WTC11 (cell line): ENCODE measurements at regions not wholly inside any gene's neighbourhood (a gene's known extent, or its start where the extent isn't known, plus 50 kb on each side); places are given as distances from the start of the nearest gene placed in this dataset.

Experiments used
- CREB1 ChIP-seq: sonication (generic); formaldehyde crosslinking; IDR thresholded peaks from 2 replicates; pipeline ENCODE4 v1.8.0; 2023; ENCODE audit warnings: mild to moderate bottlenecking, missing genetic modification reagents
- ESRRA ChIP-seq: sonication (generic); formaldehyde crosslinking; IDR thresholded peaks from 2 replicates; pipeline ENCODE4 v1.8.1; 2022; ENCODE audit warnings: mild to moderate bottlenecking, missing genetic modification reagents, borderline replicate concordance
- GABPB1 ChIP-seq: sonication (generic); formaldehyde crosslinking; IDR thresholded peaks from 2 replicates; pipeline ENCODE4 v1.8.1; 2023; ENCODE audit warnings: mild to moderate bottlenecking, missing genetic modification reagents
- JUN ChIP-seq: sonication (generic); formaldehyde crosslinking; IDR thresholded peaks from 2 replicates; pipeline ENCODE4 v1.8.0; 2023; ENCODE audit warnings: mild to moderate bottlenecking, missing genetic modification reagents
- NFYB ChIP-seq: sonication (generic); formaldehyde crosslinking; conservative IDR thresholded peaks from 2 replicates; pipeline ENCODE4 v1.8.0; 2022; ENCODE audit warnings: low read depth, missing genetic modification reagents
- TEAD4 ChIP-seq: sonication (generic); formaldehyde crosslinking; IDR thresholded peaks from 2 replicates; pipeline ENCODE4 v1.8.0; 2022; ENCODE audit warnings: mild to moderate bottlenecking, missing genetic modification reagents
- ZNF232 ChIP-seq: sonication (generic); formaldehyde crosslinking; IDR thresholded peaks from 2 replicates; pipeline ENCODE4 v1.8.0; 2022; ENCODE audit warnings: mild to moderate bottlenecking, missing genetic modification reagents
- TF ChIP-seq, protein P1 (sequence below): fragments of 200-600 bp; IDR thresholded peaks from 2 replicates; pipeline ENCODE4 v1.8.0; 2022; ENCODE audit warnings: antibody characterized with exemption
- TF ChIP-seq, protein P2 (sequence below): sonication (generic); formaldehyde crosslinking; IDR thresholded peaks from 2 replicates; pipeline ENCODE4 v1.8.1; 2022; ENCODE audit warnings: low read depth, missing genetic modification reagents, borderline replicate concordance
- TF ChIP-seq, protein P3 (sequence below): sonication (generic); formaldehyde crosslinking; conservative IDR thresholded peaks from 2 replicates; pipeline ENCODE4 v1.8.1; 2022; ENCODE audit warnings: mild to moderate bottlenecking, missing genetic modification reagents
- TF ChIP-seq, protein P4 (sequence below): sonication (generic); formaldehyde crosslinking; IDR thresholded peaks from 2 replicates; pipeline ENCODE4 v1.8.1; 2022; ENCODE audit warnings: missing genetic modification reagents, borderline replicate concordance
- TF ChIP-seq, protein P5 (sequence below): sonication (generic); formaldehyde crosslinking; IDR thresholded peaks from 2 replicates; pipeline ENCODE4 v1.8.0; 2022; ENCODE audit warnings: mild to moderate bottlenecking, missing genetic modification reagents

DNA sequence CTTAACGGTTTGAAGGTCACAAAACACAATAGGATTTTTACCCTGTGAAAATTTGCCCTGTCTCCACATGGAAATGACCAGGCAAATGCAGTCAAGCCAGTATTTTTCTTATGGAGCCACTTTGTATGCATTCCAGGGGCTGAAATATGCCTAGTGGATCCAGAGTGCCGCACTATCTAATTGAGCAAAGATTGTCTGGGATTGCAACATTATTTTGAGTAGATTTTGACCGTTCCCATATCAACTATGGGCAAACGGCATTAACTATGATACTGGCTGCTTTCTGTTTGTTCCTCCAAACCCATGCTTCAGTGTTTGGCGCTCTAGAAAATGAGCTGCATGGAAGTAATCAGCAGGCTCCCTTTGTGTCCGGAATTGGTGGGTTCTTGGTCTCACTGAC, 223.0 kb downstream of the BTG1 start:
- TF ChIP-seq, protein P1, sequence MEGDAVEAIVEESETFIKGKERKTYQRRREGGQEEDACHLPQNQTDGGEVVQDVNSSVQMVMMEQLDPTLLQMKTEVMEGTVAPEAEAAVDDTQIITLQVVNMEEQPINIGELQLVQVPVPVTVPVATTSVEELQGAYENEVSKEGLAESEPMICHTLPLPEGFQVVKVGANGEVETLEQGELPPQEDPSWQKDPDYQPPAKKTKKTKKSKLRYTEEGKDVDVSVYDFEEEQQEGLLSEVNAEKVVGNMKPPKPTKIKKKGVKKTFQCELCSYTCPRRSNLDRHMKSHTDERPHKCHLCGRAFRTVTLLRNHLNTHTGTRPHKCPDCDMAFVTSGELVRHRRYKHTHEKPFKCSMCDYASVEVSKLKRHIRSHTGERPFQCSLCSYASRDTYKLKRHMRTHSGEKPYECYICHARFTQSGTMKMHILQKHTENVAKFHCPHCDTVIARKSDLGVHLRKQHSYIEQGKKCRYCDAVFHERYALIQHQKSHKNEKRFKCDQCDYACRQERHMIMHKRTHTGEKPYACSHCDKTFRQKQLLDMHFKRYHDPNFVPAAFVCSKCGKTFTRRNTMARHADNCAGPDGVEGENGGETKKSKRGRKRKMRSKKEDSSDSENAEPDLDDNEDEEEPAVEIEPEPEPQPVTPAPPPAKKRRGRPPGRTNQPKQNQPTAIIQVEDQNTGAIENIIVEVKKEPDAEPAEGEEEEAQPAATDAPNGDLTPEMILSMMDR, result no peak
- TF ChIP-seq, protein P2, sequence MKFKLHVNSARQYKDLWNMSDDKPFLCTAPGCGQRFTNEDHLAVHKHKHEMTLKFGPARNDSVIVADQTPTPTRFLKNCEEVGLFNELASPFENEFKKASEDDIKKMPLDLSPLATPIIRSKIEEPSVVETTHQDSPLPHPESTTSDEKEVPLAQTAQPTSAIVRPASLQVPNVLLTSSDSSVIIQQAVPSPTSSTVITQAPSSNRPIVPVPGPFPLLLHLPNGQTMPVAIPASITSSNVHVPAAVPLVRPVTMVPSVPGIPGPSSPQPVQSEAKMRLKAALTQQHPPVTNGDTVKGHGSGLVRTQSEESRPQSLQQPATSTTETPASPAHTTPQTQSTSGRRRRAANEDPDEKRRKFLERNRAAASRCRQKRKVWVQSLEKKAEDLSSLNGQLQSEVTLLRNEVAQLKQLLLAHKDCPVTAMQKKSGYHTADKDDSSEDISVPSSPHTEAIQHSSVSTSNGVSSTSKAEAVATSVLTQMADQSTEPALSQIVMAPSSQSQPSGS (CRISPR knock-in tag), result no peak
- TF ChIP-seq ZNF232 (CRISPR knock-in tag), result no peak
- TF ChIP-seq, protein P3, sequence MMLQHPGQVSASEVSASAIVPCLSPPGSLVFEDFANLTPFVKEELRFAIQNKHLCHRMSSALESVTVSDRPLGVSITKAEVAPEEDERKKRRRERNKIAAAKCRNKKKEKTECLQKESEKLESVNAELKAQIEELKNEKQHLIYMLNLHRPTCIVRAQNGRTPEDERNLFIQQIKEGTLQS (CRISPR knock-in tag), result no peak
- no peak for TF ChIP-seq GABPB1 (CRISPR knock-in tag)
- TF ChIP-seq JUN, result no peak
- TF ChIP-seq, protein P4, sequence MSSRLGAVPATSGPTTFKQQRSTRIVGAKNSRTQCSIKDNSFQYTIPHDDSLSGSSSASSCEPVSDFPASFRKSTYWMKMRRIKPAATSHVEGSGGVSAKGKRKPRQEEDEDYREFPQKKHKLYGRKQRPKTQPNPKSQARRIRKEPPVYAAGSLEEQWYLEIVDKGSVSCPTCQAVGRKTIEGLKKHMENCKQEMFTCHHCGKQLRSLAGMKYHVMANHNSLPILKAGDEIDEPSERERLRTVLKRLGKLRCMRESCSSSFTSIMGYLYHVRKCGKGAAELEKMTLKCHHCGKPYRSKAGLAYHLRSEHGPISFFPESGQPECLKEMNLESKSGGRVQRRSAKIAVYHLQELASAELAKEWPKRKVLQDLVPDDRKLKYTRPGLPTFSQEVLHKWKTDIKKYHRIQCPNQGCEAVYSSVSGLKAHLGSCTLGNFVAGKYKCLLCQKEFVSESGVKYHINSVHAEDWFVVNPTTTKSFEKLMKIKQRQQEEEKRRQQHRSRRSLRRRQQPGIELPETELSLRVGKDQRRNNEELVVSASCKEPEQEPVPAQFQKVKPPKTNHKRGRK (CRISPR knock-in tag), result no peak
- TF ChIP-seq ESRRA, result no peak
- no peak for TF ChIP-seq TEAD4 (CRISPR knock-in tag)
- TF ChIP-seq NFYB (CRISPR knock-in tag), result no peak
- TF ChIP-seq, protein P5, sequence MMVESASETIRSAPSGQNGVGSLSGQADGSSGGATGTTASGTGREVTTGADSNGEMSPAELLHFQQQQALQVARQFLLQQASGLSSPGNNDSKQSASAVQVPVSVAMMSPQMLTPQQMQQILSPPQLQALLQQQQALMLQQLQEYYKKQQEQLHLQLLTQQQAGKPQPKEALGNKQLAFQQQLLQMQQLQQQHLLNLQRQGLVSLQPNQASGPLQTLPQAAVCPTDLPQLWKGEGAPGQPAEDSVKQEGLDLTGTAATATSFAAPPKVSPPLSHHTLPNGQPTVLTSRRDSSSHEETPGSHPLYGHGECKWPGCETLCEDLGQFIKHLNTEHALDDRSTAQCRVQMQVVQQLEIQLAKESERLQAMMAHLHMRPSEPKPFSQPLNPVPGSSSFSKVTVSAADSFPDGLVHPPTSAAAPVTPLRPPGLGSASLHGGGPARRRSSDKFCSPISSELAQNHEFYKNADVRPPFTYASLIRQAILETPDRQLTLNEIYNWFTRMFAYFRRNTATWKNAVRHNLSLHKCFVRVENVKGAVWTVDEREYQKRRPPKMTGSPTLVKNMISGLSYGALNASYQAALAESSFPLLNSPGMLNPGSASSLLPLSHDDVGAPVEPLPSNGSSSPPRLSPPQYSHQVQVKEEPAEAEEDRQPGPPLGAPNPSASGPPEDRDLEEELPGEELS (CRISPR knock-in tag), result no peak
- TF ChIP-seq CREB1 (CRISPR knock-in tag), result no peak
